ENCODE measurements at regions not wholly inside any gene's neighbourhood (a gene's known extent, or its start where the extent isn't known, plus 50 kb on each side); places are given as distances from the start of the nearest gene placed in this dataset.

DNA sequence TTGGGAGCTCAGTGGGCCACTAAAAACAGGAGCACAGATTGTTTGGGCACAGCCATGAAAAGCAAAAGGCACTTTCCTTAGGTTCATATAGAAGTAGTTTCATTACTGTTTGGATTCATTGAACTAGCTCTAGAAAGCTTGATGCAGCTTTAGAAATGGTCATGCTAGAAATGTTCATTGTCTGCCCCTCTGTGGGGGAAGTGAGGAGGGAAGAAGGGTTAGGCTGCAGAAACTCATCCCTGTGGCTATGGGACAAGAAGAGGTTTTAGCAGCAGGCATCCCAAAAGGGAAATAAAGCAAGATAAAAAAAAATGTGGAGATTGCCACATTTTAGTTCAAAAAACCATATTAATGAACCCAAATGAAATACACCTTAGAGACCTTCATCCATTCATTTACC lies 359.6 kb upstream of the PTBP2 start:
- intact Hi-C loops (cut with micrococcal nuclease), result no loop called here
- ATAC-seq (no peak), DNase-seq (no peak)
- Mint-ChIP-seq H3K9me3 (peaks cover 6% of the 10 kb centered on the region), H3K4me1 (ENCODE audit: low read depth) (peaks cover 15% of the 10 kb centered on the region), H3K36me3 (ENCODE audit: low read depth) (no peaks in the 10 kb centered on the region), H3K27me3 (peaks cover 1% of the 10 kb centered on the region), H3K27ac (no peak overlapping the region), H3K4me3 (no peak overlapping the region)
- POLR2A ChIA-PET, result no interaction called here
- TF ChIP-seq CTCF (IDR thresholded peaks at IDR 0.05), result no peak
- CTCF ChIA-PET, result no interaction called here

- peaks cover 6% of the 10 kb centered on the region for H3K9me3 Mint-ChIP-seq
- no peak for TF ChIP-seq CTCF (IDR thresholded peaks at IDR 0.05)
- peak; percentile 94 for ATAC-seq
- H3K4me3 Mint-ChIP-seq, result no peak overlapping the region
- POLR2A ChIA-PET, result no interaction called here
- CTCF ChIA-PET, result no interaction called here
- H3K27ac Mint-ChIP-seq, result peak overlapping the region; percentile 43
- DNase-seq, result peak; percentile 17
- H3K27me3 Mint-ChIP-seq, result peaks cover 1% of the 10 kb centered on the region
- intact Hi-C loops (cut with micrococcal nuclease), result no loop called here
- no peaks in the 10 kb centered on the region for H3K36me3 Mint-ChIP-seq (ENCODE audit: low read depth)
- peaks cover 15% of the 10 kb centered on the region for H3K4me1 Mint-ChIP-seq (ENCODE audit: low read depth)
Observed at GRCh38 chr1:96362623-96363022, 359.0 kb upstream of the PTBP2 start.

GRCh38 chr1:96363826-96364225 lies 357.8 kb upstream of the PTBP2 start:
- ATAC-seq (no peak), DNase-seq (no peak)
- ChIA-PET POLR2A (no interaction called here), CTCF (no interaction called here)
- Mint-ChIP-seq H3K36me3 (ENCODE audit: low read depth) (no peaks in the 10 kb centered on the region), H3K4me3 (no peak overlapping the region), H3K27ac (no peak overlapping the region), H3K9me3 (peaks cover 6% of the 10 kb centered on the region), H3K27me3 (peaks cover 1% of the 10 kb centered on the region), H3K4me1 (ENCODE audit: low read depth) (peaks cover 15% of the 10 kb centered on the region)
- intact Hi-C loops (cut with micrococcal nuclease), result no loop called here
- no peak for TF ChIP-seq CTCF (IDR thresholded peaks at IDR 0.05)

DNA sequence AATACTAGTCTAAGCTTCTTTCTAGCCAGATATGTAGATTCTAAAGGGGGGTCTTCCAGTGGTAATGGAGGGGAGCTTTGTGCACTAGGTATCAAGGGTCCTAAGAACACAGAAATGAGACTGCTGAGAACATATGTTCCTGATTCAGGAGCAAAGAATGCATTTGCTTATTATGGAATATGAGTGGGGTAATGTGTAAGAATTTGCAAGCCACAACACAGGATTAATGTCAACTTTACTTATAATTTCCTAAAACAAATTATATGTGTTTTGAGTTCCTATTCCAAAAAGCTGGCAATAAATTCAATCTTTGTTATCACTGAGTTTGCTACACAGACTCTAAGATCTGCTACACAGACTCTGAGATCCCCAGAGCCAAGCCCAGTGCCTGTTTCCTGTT lies 357.0 kb upstream of the PTBP2 start:
- no peak for ATAC-seq
- Mint-ChIP-seq H3K9me3 (peaks cover 6% of the 10 kb centered on the region), H3K4me3 (no peak overlapping the region), H3K27me3 (peaks cover 1% of the 10 kb centered on the region), H3K27ac (no peak overlapping the region), H3K36me3 (ENCODE audit: low read depth) (no peaks in the 10 kb centered on the region), H3K4me1 (ENCODE audit: low read depth) (peaks cover 15% of the 10 kb centered on the region)
- no peak for DNase-seq
- intact Hi-C loops (cut with micrococcal nuclease), result no loop called here
- ChIA-PET CTCF (interaction anchor here (0.7 kb wide), 1 partner anchor 295 kb away, joined by 3 read pairs; no protein-coding TSS in a partner anchor), POLR2A (no interaction called here)
- no peak for TF ChIP-seq CTCF (IDR thresholded peaks at IDR 0.05)

DNA sequence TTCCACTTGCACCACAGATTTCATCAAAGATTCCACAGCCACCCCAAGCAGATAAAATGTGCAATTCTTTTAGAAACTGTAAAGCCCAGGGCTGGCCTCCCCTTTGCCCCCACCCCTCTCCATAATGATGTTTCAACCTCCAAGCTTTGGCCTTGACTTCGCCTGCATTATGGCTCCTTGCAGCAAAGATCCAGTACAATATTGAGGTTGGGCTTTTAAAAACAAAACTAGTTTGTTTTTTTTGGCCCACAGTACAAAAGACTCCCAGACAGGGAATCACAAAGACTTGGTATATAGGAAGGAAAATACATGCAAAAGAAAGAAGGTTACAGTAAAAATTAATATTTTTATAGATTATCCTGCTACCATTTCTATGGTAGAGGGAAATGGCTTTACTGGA lies 356.5 kb upstream of the PTBP2 start:
- CTCF ChIA-PET, result interaction anchor here (0.7 kb wide), 1 partner anchor 295 kb away, joined by 3 read pairs; no protein-coding TSS in a partner anchor
- POLR2A ChIA-PET, result no interaction called here
- H3K27me3 Mint-ChIP-seq, result peaks cover 1% of the 10 kb centered on the region
- H3K4me3 Mint-ChIP-seq, result no peak overlapping the region
- no peak overlapping the region for H3K27ac Mint-ChIP-seq
- peaks cover 6% of the 10 kb centered on the region for H3K9me3 Mint-ChIP-seq
- intact Hi-C loops (cut with micrococcal nuclease), result no loop called here
- peaks cover 15% of the 10 kb centered on the region for H3K4me1 Mint-ChIP-seq (ENCODE audit: low read depth)
- TF ChIP-seq CTCF (IDR thresholded peaks at IDR 0.05), result no peak
- H3K36me3 Mint-ChIP-seq (ENCODE audit: low read depth), result no peaks in the 10 kb centered on the region
- DNase-seq (no peak), ATAC-seq (no peak)

All from activated CD8-positive, alpha-beta T cell treated with anti-CD3 and anti-CD28 coated beads for 36 hours (primary cell).